COLO829 (cell line): ENCODE measurements at regions not wholly inside any gene's neighbourhood (a gene's known extent, or its start where the extent isn't known, plus 50 kb on each side); places are given as distances from the start of the nearest gene placed in this dataset.
"Not testable (repeated sequence)": the region's sequence is repeated elsewhere in the genome, so short reads cannot be mapped to it uniquely, and the experiment has no call there.

Experiments used
- DNase-seq: peaks from one replicate; pipeline ENCODE4 v3.0.0; 2012; ENCODE audit warnings: low spot score

- no peak for DNase-seq
These were observed 418.2 kb downstream of the TUSC1 start for GRCh38 chr9:25260046-25260445.

- DNase-seq: no peak
These were observed 423.0 kb downstream of the TUSC1 start for GRCh38 chr9:25255216-25255615.

- DNase-seq: no peak
These were observed 424.2 kb downstream of the TUSC1 start for GRCh38 chr9:25254051-25254450.

- DNase-seq: no peak
These were observed 436.8 kb downstream of the TUSC1 start for GRCh38 chr9:25241421-25241820.

DNA sequence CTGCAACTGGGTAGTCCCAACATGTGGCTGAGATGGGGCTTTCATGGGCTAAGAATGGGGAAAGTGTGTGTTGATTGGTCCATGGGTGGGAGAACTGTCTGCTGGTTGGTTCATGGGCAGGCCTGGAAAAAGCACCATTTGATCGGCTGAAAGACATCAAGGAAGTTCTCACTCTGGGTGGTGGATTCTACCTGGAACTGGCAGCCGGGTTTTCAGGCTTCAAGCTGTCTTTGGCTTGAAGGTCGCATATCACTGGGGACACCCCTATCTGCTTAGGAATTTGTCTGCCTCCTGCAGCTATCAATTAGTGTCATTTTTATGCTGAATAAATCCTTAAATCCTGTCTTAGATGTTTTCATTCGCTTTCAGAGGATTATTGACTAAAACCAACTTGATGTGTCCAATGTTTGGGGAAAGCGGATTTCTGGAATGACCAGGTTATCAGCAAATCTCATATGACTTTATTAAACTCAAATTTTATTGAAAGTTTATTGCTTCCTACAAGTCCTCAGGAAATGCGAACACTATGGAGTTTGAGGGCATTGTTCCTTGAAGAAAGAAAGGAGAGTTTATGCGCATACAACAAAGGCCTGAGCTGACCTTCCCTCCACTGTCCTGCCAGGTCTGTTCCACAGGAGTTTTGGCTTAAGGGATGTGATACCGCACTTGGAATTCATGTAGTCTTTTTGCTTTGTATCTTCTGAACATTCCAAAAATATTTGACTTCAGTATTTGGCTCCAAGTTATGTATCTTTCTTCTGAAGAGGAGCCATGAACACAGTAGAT is 451.1 kb downstream of the TUSC1 start:
- no peak for DNase-seq

GRCh38 chr9:25225938-25226760 is 452.1 kb downstream of the TUSC1 start:
- no peak for DNase-seq

GRCh38 chr9:25224996-25225395 is 453.2 kb downstream of the TUSC1 start:
- DNase-seq: no peak

GRCh38 chr9:25224309-25224708 is 453.9 kb downstream of the TUSC1 start:
- no peak for DNase-seq

- no peak for DNase-seq
These were observed 465.9 kb downstream of the TUSC1 start for GRCh38 chr9:25212361-25212760.

DNA sequence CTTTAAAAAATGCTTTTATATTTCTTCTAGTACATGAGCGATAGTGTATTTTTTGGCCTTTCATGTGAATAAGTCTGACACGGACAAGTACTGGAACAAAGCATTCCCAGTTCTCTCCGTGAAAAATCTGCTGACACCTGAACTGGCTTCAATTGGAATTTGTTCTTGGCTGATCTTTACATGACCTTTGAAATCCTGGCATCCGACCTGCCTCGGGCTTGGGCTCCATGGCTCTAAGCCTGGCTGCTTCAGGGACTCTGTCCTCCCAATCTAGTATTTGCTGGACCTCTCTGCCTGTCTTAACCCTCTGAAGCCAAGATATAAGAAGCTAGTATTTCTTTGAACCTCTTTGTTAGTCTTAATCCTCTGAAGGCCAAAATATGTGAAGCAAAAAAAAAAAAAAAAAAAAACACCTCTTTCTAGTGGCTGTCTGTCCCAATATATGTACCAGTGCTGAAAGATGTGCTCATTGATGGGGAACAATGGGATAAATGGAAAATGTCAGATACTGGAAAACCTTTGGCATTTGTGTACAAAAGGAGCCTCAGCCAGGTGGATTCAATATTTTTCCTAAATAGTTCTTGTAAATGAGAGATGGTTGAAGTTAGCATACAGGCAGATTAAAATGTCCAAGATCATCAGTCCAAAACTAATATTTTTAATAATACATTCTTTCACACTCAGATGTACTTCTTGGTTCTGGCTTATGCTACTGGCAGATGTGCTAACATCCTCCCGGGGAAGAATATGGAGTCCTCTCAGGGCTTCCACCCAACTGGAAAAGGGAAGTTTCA is 470.6 kb downstream of the TUSC1 start:
- no peak for DNase-seq

GRCh38 chr9:25206027-25206426 is 472.2 kb downstream of the TUSC1 start:
- DNase-seq: no peak

- DNase-seq: no peak
These were observed 473.0 kb downstream of the TUSC1 start for GRCh38 chr9:25205285-25205684.

DNA sequence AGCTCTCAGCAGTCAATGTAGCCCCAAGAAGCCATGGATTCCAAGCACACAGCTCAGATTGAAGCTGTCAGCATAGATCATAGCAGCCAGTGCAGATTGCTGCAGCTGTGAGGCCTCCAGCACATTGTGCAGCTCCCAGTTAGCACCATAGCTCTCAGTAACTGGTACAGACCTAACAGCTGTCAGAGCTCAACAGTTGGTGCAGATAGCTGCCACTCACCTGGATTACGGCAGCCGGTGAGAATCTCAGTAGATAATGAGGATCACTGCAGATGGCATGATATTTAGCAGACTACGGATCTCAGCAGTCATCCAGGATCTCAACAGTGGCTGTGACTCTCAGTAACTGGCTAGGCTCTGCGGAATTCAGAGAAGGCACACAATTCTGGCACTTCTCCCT is 500.4 kb downstream of the TUSC1 start:
- no peak for DNase-seq

GRCh38 chr9:25129537-25129936 is 548.7 kb downstream of the TUSC1 start:
- no peak for DNase-seq

- no peak for DNase-seq
These were observed 556.4 kb downstream of the TUSC1 start for GRCh38 chr9:25121811-25122210.

GRCh38 chr9:25119041-25119440 is 559.2 kb downstream of the TUSC1 start:
- DNase-seq: no peak

DNA sequence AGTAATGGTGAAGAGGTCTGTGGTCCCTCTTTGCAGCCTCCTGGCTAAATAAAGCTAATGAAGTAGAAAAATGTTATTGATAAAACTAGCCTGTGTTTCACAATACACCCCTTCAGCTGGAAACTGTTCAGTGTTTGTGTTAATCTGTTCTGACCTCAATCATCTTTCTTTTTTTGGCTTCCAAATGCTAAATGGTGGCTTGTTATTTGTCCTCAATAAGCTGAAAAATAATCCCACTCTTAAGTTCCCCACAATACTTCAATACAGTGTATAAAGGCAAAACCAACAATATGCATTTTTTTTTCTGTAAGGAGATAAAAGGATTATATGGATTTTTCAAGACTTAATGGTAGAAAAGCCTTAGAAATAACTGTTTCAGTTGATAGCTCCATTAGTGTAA is 560.5 kb downstream of the TUSC1 start:
- no peak for DNase-seq

- not testable (repeated sequence) for DNase-seq
These were observed 556.5 kb upstream of the IZUMO3 start for GRCh38 chr9:25102204-25102603.

GRCh38 chr9:25094518-25094917 is 548.8 kb upstream of the IZUMO3 start:
- no peak for DNase-seq

DNA sequence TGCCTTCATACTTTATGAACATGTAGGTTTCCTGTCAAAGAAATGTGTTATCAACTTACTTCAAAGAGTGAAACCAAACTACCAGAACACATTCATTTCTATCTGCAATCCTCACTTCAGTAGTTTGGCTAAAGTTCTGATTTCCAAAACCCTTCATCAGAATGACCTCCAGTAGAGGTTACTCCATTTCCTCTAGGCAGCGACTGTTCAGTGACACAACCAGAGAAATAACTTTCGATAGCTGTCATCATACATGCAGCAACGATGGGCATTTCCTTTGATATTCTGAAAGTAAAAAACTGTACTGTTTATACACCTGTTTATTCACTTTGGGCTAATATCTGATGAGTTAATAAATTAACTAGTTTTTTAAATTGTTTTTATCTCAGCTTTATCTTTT is 532.5 kb upstream of the IZUMO3 start:
- DNase-seq: no peak

GRCh38 chr9:25048098-25048724 is 502.5 kb upstream of the IZUMO3 start:
- no peak for DNase-seq

DNA sequence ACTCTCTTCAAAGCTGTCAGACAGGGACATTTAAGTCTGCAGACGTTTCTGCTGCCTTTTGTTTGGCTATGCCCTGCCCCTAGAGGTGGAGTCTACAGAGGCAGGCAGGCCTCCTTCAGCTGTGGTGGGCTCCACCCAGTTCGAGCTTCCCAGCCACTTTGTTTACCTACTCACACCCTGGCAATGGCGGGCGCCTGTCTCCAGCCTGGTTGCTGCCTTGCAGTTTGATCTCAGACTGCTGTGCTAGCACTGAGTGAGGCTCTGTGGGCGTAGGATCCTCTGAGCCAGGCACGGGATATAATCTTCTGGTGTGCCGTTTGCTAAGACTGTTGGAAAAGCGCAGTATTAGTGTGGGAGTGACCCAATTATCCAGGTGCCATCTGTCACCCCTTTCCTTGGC is 499.8 kb upstream of the IZUMO3 start:
- DNase-seq: not testable (repeated sequence)
